ENCODE measurements at regions not wholly inside any gene's neighbourhood (a gene's known extent, or its start where the extent isn't known, plus 50 kb on each side); places are given as distances from the start of the nearest gene placed in this dataset.

DNA sequence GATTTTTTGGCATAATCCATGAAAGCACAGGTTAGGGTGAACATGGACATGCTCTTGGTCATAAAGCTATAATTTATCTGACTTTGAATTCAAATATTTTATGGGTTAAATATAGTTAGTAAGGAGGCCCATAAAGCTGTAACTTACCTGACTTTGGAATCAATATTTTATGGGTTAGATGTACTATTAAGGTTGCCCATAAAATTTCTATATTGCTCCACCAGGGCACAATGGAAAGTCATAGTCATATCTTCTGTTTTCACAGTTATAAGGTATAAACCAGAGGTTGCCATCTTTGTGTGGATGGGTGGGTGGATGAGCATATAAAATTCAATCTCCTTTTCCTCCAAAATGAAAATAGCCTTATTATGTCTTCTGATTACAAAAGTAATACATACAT is 120.5 kb upstream of the ADAMTSL1 start:
- DNase-seq: no peak

DNA sequence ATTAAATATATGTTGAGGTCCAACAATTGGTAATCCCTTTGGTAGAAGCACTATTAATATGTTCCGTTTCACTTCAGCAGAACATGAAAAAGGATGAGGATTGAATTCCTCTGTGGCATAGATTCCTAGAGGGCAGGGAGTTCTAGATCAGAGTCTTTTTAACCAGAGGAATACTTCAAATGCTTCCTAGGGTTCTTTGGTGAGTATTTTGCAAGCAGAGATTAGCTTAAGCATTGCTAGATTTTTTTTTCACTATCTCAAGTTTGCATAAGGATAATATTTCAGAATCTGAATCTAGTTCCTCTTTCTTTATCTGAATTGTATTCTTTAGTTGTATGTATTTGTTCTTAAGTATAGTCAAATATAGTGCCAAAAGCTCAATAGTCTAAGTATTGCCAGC is 116.6 kb upstream of the ADAMTSL1 start:
- DNase-seq: no peak

DNA sequence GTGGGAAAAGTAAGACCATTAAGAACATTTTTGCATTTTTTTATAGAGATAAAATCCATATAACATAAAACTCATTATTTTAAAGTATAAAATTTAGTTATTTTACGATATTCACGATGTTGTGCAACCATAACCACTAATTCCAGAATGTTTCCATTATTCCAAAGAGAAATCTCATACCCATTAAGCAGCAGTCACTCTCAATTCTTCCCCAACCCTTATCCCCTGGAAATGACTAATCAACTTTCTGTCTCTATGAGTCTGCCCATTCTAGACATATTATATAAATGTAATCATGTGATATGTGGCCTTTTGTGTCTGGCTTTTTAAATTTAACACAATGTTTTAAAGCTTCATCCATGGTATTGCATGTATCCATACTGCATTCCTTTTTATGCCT is 115.6 kb upstream of the ADAMTSL1 start:
- no peak for DNase-seq

DNA sequence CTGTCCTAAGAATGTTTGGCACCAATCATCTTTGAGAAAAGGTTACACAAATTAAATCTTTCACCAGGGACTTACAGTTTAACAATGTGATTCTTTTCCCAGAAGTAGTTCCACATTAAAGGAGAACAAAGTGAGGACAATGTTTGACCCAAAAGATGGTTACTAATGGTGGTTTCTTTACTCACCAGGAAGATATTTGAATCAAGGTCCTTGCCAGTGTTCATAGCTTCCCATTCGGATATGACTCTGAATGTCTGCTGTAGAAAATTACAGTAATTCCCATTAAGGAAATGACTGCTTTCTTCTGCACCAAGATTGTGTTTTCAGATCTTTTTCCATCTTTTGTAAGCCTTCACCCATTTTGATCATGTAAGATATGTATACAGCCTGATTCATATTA is 114.6 kb upstream of the ADAMTSL1 start:
- no peak for DNase-seq

DNA sequence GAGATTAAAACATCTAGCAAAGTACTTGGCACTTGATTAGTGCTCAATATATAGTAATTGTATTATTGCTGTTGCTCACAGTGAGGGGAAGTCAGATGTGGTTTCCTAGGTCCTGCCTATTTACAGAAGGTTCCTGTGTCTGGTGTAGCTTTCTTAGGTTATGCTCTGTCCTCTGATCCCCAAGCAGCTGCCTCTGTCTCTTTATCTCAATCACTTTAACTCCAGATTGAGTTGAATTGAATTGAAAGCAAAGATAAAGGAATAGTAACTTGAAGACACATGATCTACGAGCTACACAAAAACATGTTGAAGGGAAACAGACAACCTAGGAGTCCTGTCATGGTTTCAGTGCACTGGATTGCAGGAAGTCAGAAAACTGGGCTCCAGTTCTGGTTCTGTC is 113.9 kb upstream of the ADAMTSL1 start:
- DNase-seq: no peak

GRCh38 chr9:18361646-18362045 is 112.3 kb upstream of the ADAMTSL1 start:
- DNase-seq: no peak

- DNase-seq: no peak
Observed at GRCh38 chr9:18362166-18362565, 111.8 kb upstream of the ADAMTSL1 start.

- DNase-seq: no peak
Observed at GRCh38 chr9:18362901-18363685, 110.9 kb upstream of the ADAMTSL1 start.

DNA sequence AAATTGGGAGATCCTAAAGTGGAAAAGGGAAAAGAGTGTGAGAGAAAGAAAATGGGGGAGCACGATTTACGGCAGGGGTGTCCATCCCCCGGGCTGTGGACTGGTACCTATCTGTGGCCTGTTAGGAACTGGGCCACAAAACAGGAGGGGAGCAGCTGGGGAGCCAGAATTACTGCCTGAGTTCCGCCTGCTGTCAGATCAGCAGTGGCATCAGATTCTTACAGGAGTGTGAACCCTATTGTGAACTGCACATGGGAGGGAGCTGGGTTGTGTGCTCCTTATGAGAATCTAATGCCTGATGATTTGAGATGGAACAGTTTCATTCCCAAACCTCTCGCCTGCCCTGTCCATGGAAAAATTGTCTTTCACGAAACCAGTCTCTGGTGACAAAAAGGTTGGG is 108.3 kb upstream of the ADAMTSL1 start:
- no peak for DNase-seq

DNA sequence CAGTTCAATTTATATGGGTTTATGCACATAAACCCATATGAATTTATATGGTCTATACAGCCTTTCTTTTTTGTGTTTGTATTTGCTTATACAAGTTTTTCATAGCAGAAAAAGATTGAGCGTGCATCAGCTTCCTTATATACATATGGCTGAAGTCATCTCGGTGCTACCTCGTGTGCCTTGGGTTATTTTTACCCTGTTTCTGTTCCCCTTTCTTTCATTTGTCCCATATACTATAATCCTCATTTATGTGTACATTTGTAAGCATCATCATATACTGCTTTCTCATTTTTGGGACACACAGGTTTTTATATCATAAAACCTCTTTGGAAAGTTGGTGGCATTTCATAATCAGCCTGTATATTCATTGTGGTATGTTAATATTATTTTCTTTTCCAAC is 107.8 kb upstream of the ADAMTSL1 start:
- DNase-seq: no peak

DNA sequence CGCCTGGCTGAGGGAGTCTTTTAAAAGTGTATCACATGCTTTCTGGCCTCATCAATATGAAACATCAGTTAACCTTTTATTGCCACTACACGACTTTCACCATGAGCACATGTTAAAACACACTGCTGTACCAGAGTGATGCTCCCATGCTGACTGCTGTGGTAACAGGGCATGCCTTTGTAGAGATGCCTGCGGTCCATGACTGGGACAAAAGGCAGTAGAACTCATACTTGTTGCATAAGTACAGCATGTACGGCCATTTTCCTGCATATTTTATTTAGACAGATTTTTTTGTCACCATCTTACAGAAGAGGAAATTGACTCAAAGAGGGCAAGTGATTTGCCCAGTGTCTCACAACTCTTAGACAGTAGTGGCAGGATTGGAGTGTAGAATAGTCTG is 105.7 kb upstream of the ADAMTSL1 start:
- no peak for DNase-seq

- no peak for DNase-seq
Observed at GRCh38 chr9:18371141-18371540, 102.8 kb upstream of the ADAMTSL1 start.

DNA sequence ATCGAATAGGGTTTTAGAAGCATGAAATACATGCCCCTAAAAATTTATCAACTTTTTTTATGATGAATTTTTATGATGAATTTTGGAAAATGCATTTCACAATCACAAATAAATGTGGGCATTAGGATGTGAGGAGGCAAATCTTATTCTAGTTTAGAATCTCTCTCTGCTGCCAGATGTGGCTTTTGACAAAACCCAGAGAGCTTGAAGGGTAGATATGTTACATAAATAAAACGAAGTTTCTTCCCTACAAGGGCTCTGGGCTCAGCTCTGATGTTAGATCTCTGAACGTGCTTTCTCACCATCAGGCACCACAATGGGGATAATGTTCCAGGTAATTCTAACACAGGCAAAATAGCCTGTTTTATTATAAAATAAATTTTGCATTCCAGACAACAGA is 102.3 kb upstream of the ADAMTSL1 start:
- no peak for DNase-seq

- no peak for DNase-seq
Observed at GRCh38 chr9:18379073-18379811, 94.7 kb upstream of the ADAMTSL1 start.

DNA sequence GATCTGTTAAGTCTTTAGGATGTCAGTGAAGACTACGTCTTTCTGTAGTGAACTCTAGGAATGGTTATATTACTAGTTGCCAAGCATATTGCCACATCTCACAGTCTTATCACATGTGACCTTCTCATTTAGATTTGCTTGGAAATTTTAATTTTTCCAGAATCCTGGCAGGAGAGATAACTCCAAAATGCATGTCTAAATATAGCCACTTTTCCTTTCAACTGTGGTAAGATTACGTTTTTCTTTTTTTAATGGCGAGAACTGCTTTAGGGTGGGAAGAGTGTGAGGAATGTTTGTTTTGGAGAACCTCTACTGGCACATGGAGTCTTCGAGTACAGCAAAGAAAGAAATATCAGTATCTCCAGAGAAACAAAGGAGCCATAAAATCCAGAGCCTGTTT is 91.7 kb upstream of the ADAMTSL1 start:
- DNase-seq: no peak

- DNase-seq: no peak
Observed at GRCh38 chr9:18384066-18384465, 89.9 kb upstream of the ADAMTSL1 start.

DNA sequence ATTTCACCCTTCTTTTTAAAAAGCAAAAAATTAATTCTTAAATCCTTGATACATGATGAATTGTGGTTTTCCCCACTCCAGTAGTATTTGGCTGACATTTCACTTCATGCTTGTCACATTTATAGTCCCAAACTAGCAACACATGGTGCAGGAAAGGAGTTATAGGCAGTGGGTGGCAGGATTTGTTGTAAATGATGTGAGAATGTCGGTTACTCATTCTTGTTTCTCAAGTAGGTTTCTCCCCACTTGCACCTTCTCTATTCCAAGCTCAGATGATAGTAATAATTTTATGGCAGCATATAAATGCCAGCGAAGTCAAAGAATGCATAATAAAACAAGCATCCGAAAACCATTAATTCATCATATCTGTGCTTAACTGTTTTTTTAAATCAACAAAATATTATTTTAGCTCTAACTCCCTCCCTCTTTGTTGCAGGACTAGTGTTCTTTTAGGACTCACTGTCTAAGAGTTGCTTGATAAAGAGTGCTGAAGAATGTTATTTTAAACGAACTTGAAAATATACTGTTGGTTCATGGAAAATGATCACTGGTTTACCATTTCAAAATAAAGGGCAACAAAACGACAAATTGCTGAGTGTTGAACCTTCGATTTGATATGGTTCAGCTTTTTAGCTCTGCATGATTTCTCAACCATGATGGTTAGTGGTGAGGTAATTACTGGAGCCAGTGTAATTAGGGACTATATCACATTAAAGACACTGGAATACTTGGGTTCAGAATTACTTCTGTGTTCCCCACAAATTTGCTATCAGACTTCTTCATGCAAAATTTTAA is 88.1 kb upstream of the ADAMTSL1 start:
- no peak for DNase-seq

DNA sequence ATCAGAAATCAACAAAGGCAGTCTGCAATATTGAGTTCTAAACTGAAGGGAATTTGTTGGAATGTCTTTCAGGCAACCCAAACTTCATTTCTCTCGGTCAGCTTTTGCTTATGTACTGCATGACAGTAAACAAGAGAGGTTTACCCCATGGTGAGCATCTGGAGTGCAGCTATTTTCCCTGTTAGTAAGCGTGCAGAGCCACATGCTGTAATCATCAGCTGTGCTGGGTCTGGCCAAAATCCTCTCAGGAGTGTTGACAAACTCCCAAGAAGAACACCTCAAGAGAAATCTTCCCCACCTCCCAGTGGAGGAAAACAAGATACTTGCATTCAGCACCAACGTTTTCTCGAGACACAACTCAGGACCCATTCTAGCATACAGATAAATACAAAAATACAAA is 83.6 kb upstream of the ADAMTSL1 start:
- no peak for DNase-seq

- DNase-seq: peak; percentile 27
Observed at GRCh38 chr9:18393340-18394130, 80.4 kb upstream of the ADAMTSL1 start.

DNA sequence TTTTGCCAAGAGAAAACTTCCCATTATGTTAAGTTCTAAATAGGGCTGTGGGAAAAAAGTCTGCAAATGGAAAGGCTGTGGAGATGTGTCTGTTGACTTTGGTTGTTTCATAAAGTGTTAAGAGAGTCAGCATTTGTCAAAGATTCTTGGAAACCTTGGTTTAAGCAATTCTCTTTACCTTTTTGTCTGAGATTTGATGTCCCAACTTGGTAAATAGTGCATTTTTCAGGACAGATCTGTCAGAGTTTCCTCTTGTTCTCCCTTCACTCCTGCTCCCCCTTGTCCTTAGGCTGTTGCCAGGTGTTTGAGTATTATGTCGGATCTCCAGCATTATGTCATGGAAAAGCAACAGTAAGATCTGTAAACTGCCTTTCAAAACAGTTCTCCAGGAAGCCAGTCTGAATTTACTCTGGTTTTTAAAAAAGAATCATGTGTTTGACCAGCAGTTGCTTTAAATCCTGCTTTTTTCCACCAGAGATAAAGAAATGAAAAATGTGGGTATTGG is 79.1 kb upstream of the ADAMTSL1 start:
- no peak for DNase-seq

- DNase-seq: no peak
Observed at GRCh38 chr9:18396102-18396728, 77.7 kb upstream of the ADAMTSL1 start.

DNA sequence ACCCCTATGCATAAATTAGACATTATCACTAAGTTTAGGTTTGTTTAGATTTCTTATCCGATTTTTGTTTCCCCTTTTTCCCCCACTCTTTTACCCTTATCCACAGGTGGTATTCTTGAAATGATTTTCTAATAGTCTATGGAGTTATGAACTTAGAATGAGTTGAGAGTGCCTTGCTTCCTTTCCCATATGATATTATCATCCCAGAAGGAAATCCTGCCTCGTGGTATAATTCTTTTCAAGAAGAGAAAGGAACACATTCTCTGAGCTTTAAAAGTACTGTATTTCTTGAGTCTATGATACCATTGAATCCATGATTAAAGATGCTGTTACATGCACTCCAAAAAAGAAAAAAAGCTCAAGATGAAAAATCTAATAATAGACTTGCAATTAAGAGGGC is 76.9 kb upstream of the ADAMTSL1 start:
- DNase-seq: no peak

Measured in right kidney (tissue), 1 donor.